GM13976 (cell line): ENCODE measurements at regions not wholly inside any gene's neighbourhood (a gene's known extent, or its start where the extent isn't known, plus 50 kb on each side); places are given as distances from the start of the nearest gene placed in this dataset.

Experiments used
- DNase-seq: peaks from one replicate; pipeline ENCODE4 v3.0.0; 2012; ENCODE audit warnings: low spot score
- CTCF ChIP-seq: IDR thresholded peaks from 2 replicates; pipeline ENCODE4 v1.5.1; 2012; ENCODE audit warnings: borderline replicate concordance, mild to moderate bottlenecking; ENCODE audit not compliant: insufficient read depth; ENCODE audit errors: extremely low read depth, missing control alignments, control extremely low read depth
- in situ Hi-C: fragments of 300-500 bp; cut with MboI; formaldehyde crosslinking; loops from one replicate; pipeline ENCODE4 v1.12.0; 2022; ENCODE audit warnings: low sequenced_read_pairs, mixed read lengths, inconsistent platforms; ENCODE audit not compliant: unreplicated experiment

GRCh38 chr2:23286758-23287704 is 97.9 kb upstream of the KLHL29 start:
- no peak for TF ChIP-seq CTCF
- no peak for DNase-seq
- in situ Hi-C loops, result no loop called here

GRCh38 chr2:23289671-23290070 is 95.3 kb upstream of the KLHL29 start:
- no peak for TF ChIP-seq CTCF
- in situ Hi-C loops, result no loop called here
- DNase-seq, result no peak

- no peak for TF ChIP-seq CTCF
- no peak for DNase-seq
- in situ Hi-C loops, result no loop called here
Observed at GRCh38 chr2:23291239-23291638, 93.7 kb upstream of the KLHL29 start.

DNA sequence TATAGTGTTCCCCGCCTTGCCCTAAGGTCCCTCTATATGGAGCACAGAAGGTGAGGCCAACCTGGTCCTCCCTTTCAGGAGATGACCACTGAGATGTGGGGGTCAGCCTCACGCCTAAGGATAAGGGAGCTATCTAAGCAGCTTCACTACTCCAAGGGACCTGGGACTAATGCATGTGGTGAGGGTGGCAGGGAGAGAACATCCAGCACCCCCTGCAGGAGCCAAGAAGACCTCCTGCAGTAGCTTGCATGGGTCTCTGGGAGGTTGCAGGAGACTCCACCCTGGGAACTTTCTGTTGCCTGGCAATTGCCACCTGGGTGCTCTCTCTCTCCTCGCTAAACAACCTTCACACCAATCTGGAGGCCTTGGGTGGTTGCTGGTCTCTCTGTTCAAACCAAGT is 93.0 kb upstream of the KLHL29 start:
- DNase-seq, result no peak
- in situ Hi-C loops, result no loop called here
- no peak for TF ChIP-seq CTCF

GRCh38 chr2:23293063-23293462 is 91.9 kb upstream of the KLHL29 start:
- in situ Hi-C loops, result no loop called here
- no peak for DNase-seq
- no peak for TF ChIP-seq CTCF

- in situ Hi-C loops, result no loop called here
- TF ChIP-seq CTCF, result no peak
- no peak for DNase-seq
Observed at GRCh38 chr2:23293731-23294130, 91.2 kb upstream of the KLHL29 start.
